HG02970 (cell line): ENCODE measurements at regions not wholly inside any gene's neighbourhood (a gene's known extent, or its start where the extent isn't known, plus 50 kb on each side); places are given as distances from the start of the nearest gene placed in this dataset.

ENCODE experiments used
- ATAC-seq: cut with Tn5 transposase; IDR thresholded peaks from one replicate; pipeline ENCODE4 v1.9.1; 2021; ENCODE audit warnings: mild to moderate bottlenecking, moderate library complexity, moderate number of reproducible peaks; ENCODE audit not compliant: unreplicated experiment, low FRiP score

DNA sequence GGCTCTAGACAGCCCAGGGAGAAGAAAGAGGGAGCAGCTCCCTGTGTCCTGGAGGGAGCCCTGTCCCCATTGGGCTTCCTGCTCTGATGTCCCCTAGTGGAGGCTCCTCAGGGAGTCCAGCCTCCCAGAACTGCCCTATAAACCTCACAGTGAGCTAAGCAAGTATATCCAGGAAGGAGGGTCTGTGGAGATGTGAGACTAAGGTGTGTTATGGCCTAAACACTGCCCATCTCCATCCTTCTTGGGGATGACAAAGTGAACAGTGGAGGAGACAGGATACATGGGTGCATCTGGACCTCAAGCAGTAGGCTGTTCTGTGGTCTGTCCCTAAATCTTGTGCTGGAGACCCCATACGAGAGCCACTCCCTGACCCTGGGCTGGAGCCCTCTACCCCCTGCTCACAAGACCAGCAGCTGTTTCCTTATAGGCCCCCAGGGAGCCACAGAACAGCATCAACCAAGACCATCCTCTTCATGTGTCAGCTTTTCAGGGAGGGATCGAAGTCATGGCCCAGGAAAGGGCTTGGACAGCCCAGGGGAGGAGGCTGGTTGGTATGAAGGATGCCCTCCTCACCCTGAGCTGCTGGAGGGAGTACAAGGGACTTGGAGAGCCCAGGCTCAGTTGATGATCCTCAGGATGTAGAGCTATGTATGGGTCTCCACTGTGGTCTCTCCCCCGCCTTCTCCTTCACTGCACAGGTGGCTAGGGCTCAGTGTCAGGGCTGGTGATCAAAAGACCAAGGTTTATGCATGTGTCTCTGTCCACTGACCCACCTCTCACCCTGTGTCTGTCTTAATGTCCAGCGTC, 49.7 kb upstream of the TOP3B start:
- no peak for ATAC-seq
